ENCODE measurements at regions not wholly inside any gene's neighbourhood (a gene's known extent, or its start where the extent isn't known, plus 50 kb on each side); places are given as distances from the start of the nearest gene placed in this dataset.

GRCh38 chr7:116310141-116310540 lies 99.8 kb downstream of the TES start:
- DNase-seq: no peak

GRCh38 chr7:116311259-116311658 lies 100.9 kb downstream of the TES start:
- no peak for DNase-seq

- no peak for DNase-seq
Measured at GRCh38 chr7:116311816-116312471, 101.6 kb downstream of the TES start.

GRCh38 chr7:116315293-116315692 lies 105.0 kb downstream of the TES start:
- DNase-seq: no peak

- DNase-seq: no peak
Measured at GRCh38 chr7:116315803-116316202, 105.5 kb downstream of the TES start.

GRCh38 chr7:116316838-116317628 lies 106.7 kb downstream of the TES start:
- DNase-seq: peak; percentile 15

GRCh38 chr7:116317907-116318306 lies 107.6 kb downstream of the TES start:
- no peak for DNase-seq

- no peak for DNase-seq
Measured at GRCh38 chr7:116322541-116322940, 112.2 kb downstream of the TES start.

- no peak for DNase-seq
Measured at GRCh38 chr7:116324582-116324981, 114.2 kb downstream of the TES start.

- DNase-seq: no peak
Measured at GRCh38 chr7:116325517-116325916, 115.2 kb downstream of the TES start.

GRCh38 chr7:116327135-116327534 lies 116.8 kb downstream of the TES start:
- DNase-seq: no peak

- DNase-seq: no peak
Measured at GRCh38 chr7:116327752-116328151, 117.4 kb downstream of the TES start.

- DNase-seq: no peak
Measured at GRCh38 chr7:116328161-116328560, 117.8 kb downstream of the TES start.

- no peak for DNase-seq
Measured at GRCh38 chr7:116329686-116330503, 119.6 kb downstream of the TES start.

- no peak for DNase-seq
Measured at GRCh38 chr7:116331020-116331419, 120.7 kb downstream of the TES start.

GRCh38 chr7:116332766-116333165 lies 122.4 kb downstream of the TES start:
- no peak for DNase-seq

- no peak for DNase-seq
Measured at GRCh38 chr7:116334555-116334954, 124.2 kb downstream of the TES start.

GRCh38 chr7:116337018-116337417 lies 126.7 kb downstream of the TES start:
- DNase-seq: no peak

- no peak for DNase-seq
Measured at GRCh38 chr7:116337800-116338199, 127.5 kb downstream of the TES start.

GRCh38 chr7:116339564-116339963 lies 129.2 kb downstream of the TES start:
- DNase-seq: no peak

GRCh38 chr7:116340201-116340847 lies 130.0 kb downstream of the TES start:
- no peak for DNase-seq

GRCh38 chr7:116340943-116341907 lies 130.9 kb downstream of the TES start:
- DNase-seq: peak; percentile 6

All from NCI-H69 (cell line).